GM06990 (cell line): ENCODE measurements at regions not wholly inside any gene's neighbourhood (a gene's known extent, or its start where the extent isn't known, plus 50 kb on each side); places are given as distances from the start of the nearest gene placed in this dataset.

Experiments
- DNase-seq: peaks from one replicate; pipeline ENCODE4 v3.0.0-alpha.2; 2011; ENCODE audit not compliant: insufficient read length; ENCODE audit errors: extremely low read depth
- H3K27me3 ChIP-seq: replicated peaks from 2 replicates; pipeline ENCODE4 v1.6.0; 2011; ENCODE audit warnings: low read length; ENCODE audit not compliant: control insufficient read depth, insufficient read depth
- H3K36me3 ChIP-seq: 2 replicates; pipeline ENCODE4 v1.5.1; 2011; ENCODE audit warnings: low read length; ENCODE audit not compliant: control insufficient read depth, insufficient read depth
- H3K4me3 ChIP-seq: replicated peaks from 2 replicates; pipeline ENCODE4 v1.5.1; 2011; ENCODE audit warnings: low read depth, mild to moderate bottlenecking, control low read depth, low read length
- TF ChIP-seq, protein P1 (sequence below): IDR thresholded peaks from 2 replicates; pipeline ENCODE4 v1.5.1; 2011; ENCODE audit warnings: low read length, control low read depth, mild to moderate bottlenecking, inconsistent platforms; ENCODE audit not compliant: insufficient read depth, poor library complexity, severe bottlenecking

DNA sequence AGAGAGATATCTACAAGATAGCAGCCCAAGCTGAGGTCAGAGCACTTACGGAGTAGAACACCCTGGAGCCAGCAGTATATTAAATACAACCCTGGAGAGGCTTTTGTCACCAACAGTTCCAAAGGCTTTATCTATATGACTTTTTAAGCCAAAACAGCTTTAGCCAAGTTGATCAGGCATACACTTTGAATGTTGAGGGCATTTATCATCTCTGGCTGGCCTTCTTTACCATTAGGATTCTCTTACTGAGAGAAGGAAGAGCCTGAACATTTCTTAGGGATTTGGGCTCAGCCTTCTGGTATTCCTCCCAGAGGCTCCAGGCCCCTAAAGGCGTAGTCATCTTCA, 161.3 kb upstream of the RIMS1 start:
- TF ChIP-seq, protein P1, sequence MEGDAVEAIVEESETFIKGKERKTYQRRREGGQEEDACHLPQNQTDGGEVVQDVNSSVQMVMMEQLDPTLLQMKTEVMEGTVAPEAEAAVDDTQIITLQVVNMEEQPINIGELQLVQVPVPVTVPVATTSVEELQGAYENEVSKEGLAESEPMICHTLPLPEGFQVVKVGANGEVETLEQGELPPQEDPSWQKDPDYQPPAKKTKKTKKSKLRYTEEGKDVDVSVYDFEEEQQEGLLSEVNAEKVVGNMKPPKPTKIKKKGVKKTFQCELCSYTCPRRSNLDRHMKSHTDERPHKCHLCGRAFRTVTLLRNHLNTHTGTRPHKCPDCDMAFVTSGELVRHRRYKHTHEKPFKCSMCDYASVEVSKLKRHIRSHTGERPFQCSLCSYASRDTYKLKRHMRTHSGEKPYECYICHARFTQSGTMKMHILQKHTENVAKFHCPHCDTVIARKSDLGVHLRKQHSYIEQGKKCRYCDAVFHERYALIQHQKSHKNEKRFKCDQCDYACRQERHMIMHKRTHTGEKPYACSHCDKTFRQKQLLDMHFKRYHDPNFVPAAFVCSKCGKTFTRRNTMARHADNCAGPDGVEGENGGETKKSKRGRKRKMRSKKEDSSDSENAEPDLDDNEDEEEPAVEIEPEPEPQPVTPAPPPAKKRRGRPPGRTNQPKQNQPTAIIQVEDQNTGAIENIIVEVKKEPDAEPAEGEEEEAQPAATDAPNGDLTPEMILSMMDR, result no peak
- Histone ChIP-seq H3K27me3 (no peaks in the 10 kb centered on the region), H3K4me3 (no peak overlapping the region), H3K36me3 (no peaks in the 10 kb centered on the region)
- no peak for DNase-seq

DNA sequence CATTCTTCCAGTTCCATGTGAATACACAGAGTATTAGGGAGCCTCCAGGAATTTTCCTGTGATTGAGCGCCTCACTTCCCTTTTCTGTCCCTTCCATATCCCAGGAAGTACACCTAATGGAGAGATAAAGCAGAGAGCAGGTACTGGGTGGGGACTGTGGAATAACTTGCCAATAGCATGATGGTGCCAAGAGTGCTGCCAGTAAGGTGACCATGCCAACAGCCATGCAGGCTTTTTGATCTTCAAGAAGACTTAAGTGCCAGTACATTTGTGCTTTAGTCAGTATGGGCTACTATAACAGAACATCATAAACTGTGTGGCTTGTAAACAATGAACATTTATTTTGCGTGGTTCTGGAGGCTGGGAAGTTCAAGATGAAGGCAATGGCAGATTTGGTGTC, 160.2 kb upstream of the RIMS1 start:
- no peak for DNase-seq
- Histone ChIP-seq H3K36me3 (no peaks in the 10 kb centered on the region), H3K27me3 (no peaks in the 10 kb centered on the region), H3K4me3 (no peak overlapping the region)
- TF ChIP-seq, protein P1, result no peak

DNA sequence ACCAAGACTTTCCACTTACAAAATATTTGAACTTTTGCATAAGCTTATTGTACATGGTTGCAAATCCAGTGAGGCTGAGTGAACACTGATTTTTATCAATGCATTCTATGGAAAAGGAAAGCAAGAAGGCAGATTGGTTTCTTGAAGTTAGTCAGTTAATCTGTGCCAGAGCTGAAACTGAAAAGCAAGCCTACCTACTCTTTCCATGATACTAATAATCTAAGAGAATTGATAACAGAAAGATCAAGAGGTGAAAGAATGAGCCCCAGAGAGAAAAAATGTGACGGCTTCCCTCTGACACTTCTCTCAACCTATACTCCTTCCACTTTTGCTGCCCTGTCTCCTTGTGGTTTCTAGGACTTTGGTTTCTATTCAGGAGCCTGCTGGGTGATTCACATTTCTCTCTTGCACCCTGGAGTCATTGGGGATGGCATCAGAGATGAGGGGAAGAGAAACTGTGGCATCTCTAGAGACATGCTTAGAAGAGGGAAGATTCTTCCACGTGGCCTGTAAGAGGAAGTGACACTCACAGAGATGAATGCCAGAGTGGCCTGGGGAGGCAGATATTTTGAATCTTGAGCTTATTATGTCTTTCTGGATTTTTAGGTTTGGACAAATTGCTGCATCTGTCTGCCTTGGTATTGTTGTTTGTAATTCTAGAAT, 158.6 kb upstream of the RIMS1 start:
- no peaks in the 10 kb centered on the region for H3K27me3 ChIP-seq
- no peak overlapping the region for H3K4me3 ChIP-seq
- TF ChIP-seq, protein P1, result no peak
- DNase-seq, result no peak
- H3K36me3 ChIP-seq, result no peaks in the 10 kb centered on the region

DNA sequence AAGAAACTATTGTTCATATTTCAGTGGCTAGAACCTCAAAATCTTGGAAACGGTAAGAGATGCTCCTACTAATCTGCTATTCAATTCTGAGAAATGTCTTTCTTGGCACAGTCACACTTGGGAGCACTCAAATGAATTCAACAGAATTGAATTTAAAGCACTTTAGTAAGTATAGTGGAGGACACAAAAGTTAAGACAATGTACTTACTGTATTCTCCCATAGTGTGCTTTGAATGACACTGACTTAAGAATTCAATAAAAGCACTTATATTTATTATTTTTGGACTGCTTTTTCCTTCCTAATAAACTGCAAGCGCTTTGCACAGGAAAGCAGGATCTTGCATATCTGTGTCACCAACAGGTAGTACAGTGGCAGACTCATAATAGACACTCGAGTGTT, 156.1 kb upstream of the RIMS1 start:
- TF ChIP-seq, protein P1, result no peak
- no peaks in the 10 kb centered on the region for H3K27me3 ChIP-seq
- no peak overlapping the region for H3K4me3 ChIP-seq
- no peaks in the 10 kb centered on the region for H3K36me3 ChIP-seq
- DNase-seq, result no peak

DNA sequence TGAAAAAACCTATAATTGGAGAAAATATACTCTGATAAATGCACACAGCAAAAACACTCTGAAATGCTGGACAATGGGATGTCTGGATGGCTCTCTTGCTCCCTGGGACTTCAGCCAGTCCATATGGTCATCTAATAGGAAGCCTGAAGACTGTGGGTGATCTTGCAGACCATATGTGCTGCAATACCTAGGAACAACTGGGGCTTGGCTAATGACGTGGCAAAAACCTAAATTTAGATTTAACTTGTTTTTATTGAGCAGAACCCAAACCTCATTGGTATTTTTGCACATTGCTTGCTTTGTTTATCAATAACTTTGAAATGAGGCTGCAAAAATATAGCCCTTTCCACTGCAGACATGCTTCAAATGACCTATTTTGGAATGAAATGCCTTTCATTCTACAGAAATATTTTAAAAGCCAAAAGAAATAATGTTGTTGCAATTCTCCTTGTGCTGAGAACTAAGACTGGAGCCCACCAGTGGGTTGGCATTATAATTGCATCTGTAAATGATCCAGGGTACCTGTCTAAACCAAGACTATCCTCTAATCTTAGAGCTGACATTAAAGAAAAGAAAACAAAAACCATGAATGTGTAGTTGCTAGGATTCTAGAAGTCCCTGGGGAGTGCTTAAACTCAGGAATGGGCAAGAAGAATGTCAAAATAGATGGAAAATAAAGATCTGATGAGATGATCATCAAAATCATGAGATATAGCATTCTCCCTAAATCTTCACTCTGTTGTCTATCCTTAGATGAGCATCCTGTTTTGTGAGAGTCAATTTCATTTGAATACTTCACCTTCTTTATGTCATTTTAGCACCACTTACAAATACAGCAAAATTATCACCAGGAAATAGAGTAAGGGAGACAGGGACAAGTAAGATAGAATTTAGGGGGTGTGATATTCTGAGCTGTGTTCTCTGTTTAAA, 152.1 kb upstream of the RIMS1 start:
- TF ChIP-seq, protein P1, result no peak
- Histone ChIP-seq H3K36me3 (no peaks in the 10 kb centered on the region), H3K27me3 (no peaks in the 10 kb centered on the region), H3K4me3 (no peak overlapping the region)
- DNase-seq, result no peak
